NB4 (cell line): ENCODE measurements at regions not wholly inside any gene's neighbourhood (a gene's known extent, or its start where the extent isn't known, plus 50 kb on each side); places are given as distances from the start of the nearest gene placed in this dataset.

Source experiments
- MAX ChIP-seq: IDR thresholded peaks from 2 replicates; pipeline ENCODE4 v1.6.1; 2011; ENCODE audit warnings: low read depth, low read length
- MYC ChIP-seq: IDR thresholded peaks from 2 replicates; pipeline ENCODE4 v1.6.1; 2011; ENCODE audit warnings: low read depth, low read length
- POLR2A ChIP-seq: IDR thresholded peaks from 2 replicates; pipeline ENCODE4 v1.6.1; 2011; ENCODE audit warnings: mild to moderate bottlenecking; ENCODE audit not compliant: insufficient read length; ENCODE audit errors: extremely low read depth
- TF ChIP-seq, protein P1 (sequence below): IDR thresholded peaks from one replicate; pipeline ENCODE4 v1.5.1; 2012; ENCODE audit warnings: low read depth, low read length

- TF ChIP-seq, protein P1, sequence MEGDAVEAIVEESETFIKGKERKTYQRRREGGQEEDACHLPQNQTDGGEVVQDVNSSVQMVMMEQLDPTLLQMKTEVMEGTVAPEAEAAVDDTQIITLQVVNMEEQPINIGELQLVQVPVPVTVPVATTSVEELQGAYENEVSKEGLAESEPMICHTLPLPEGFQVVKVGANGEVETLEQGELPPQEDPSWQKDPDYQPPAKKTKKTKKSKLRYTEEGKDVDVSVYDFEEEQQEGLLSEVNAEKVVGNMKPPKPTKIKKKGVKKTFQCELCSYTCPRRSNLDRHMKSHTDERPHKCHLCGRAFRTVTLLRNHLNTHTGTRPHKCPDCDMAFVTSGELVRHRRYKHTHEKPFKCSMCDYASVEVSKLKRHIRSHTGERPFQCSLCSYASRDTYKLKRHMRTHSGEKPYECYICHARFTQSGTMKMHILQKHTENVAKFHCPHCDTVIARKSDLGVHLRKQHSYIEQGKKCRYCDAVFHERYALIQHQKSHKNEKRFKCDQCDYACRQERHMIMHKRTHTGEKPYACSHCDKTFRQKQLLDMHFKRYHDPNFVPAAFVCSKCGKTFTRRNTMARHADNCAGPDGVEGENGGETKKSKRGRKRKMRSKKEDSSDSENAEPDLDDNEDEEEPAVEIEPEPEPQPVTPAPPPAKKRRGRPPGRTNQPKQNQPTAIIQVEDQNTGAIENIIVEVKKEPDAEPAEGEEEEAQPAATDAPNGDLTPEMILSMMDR: no peak
- no peak for TF ChIP-seq POLR2A
- no peak for TF ChIP-seq MAX
- TF ChIP-seq MYC: no peak
Observed at GRCh38 chr5:81848362-81848880, 97.5 kb upstream of the SSBP2 start.
